ENCODE measurements at regions not wholly inside any gene's neighbourhood (a gene's known extent, or its start where the extent isn't known, plus 50 kb on each side); places are given as distances from the start of the nearest gene placed in this dataset.

- TF ChIP-seq BHLHE40 (IDR thresholded peaks at IDR 0.05; ENCODE audit: low read depth, low read length): no peak
- TF ChIP-seq, protein P1, sequence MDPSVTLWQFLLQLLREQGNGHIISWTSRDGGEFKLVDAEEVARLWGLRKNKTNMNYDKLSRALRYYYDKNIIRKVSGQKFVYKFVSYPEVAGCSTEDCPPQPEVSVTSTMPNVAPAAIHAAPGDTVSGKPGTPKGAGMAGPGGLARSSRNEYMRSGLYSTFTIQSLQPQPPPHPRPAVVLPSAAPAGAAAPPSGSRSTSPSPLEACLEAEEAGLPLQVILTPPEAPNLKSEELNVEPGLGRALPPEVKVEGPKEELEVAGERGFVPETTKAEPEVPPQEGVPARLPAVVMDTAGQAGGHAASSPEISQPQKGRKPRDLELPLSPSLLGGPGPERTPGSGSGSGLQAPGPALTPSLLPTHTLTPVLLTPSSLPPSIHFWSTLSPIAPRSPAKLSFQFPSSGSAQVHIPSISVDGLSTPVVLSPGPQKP (IDR thresholded peaks at IDR 0.05; ENCODE audit: borderline replicate concordance, low read depth, low read length): no peak
- TF ChIP-seq, protein P2, sequence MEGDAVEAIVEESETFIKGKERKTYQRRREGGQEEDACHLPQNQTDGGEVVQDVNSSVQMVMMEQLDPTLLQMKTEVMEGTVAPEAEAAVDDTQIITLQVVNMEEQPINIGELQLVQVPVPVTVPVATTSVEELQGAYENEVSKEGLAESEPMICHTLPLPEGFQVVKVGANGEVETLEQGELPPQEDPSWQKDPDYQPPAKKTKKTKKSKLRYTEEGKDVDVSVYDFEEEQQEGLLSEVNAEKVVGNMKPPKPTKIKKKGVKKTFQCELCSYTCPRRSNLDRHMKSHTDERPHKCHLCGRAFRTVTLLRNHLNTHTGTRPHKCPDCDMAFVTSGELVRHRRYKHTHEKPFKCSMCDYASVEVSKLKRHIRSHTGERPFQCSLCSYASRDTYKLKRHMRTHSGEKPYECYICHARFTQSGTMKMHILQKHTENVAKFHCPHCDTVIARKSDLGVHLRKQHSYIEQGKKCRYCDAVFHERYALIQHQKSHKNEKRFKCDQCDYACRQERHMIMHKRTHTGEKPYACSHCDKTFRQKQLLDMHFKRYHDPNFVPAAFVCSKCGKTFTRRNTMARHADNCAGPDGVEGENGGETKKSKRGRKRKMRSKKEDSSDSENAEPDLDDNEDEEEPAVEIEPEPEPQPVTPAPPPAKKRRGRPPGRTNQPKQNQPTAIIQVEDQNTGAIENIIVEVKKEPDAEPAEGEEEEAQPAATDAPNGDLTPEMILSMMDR (conservative IDR thresholded peaks at IDR 0.05; ENCODE audit: low read depth, low read length): no peak
- no peak for TF ChIP-seq RAD21 (IDR thresholded peaks at IDR 0.05; ENCODE audit: low read length)
- no peak for TF ChIP-seq MAFK (IDR thresholded peaks at IDR 0.05; ENCODE audit: low read depth, low read length)
- Histone ChIP-seq H3K9ac (ENCODE audit: low read depth, low read length) (no peak overlapping the region), H2AK5ac (ENCODE audit: low read depth, low read length) (no peak overlapping the region), H2BK5ac (ENCODE audit: low read depth, low read length, poor library complexity, severe bottlenecking) (no peak overlapping the region), H3K4me3 (ENCODE audit: insufficient read depth, low read depth, low read length) (no peak overlapping the region), H3K18ac (ENCODE audit: low read depth, low read length) (no peak overlapping the region), H3K79me1 (ENCODE audit: low read depth in 1 of 2, low read length in 2 of 2) (no peaks in the 10 kb centered on the region), H3K14ac (replicated peaks; ENCODE audit: low read depth, low read length) (no peak overlapping the region), H2BK120ac (ENCODE audit: low read depth, low read length) (no peak overlapping the region), H2AK9ac (replicated peaks; ENCODE audit: low read depth, low read length, poor library complexity) (no peak overlapping the region), H3K4ac (ENCODE audit: low read depth, low read length) (no peak overlapping the region), H2AFZ (replicated peaks; ENCODE audit: low read length, poor library complexity) (no peak overlapping the region), H3K36me3 (ENCODE audit: control insufficient read depth, insufficient read depth, low read length) (no peaks in the 10 kb centered on the region), H3K4me1 (ENCODE audit: control insufficient read depth, insufficient read depth, low read length) (no peaks in the 10 kb centered on the region), H2BK20ac (ENCODE audit: low read depth, low read length) (no peak overlapping the region), H4K91ac (ENCODE audit: insufficient read depth, low read depth, low read length) (no peak overlapping the region), H3K4me2 (ENCODE audit: low read depth, low read length) (no peak overlapping the region), H2BK15ac (ENCODE audit: low read depth, low read length) (no peak overlapping the region), H3K9me3 (ENCODE audit: control insufficient read depth, insufficient read depth, low read length) (peaks cover 10% of the 10 kb centered on the region), H4K8ac (ENCODE audit: low read depth in 2 of 2, low read length in 2 of 2) (no peak overlapping the region), H3K23ac (ENCODE audit: low read depth, low read length) (no peak overlapping the region), H3K56ac (ENCODE audit: extremely low read depth, insufficient read depth, low read length) (no peak overlapping the region), H4K20me1 (ENCODE audit: insufficient read depth, low read length) (no peaks in the 10 kb centered on the region), H4K5ac (ENCODE audit: low read depth, low read length) (no peak overlapping the region), H3K27ac (ENCODE audit: insufficient read depth, low read length) (no peak overlapping the region), H3K9me1 (ENCODE audit: insufficient read depth, low read length) (no peaks in the 10 kb centered on the region), H3K27me3 (ENCODE audit: control insufficient read depth, insufficient read depth, low read length) (no peaks in the 10 kb centered on the region)
- DNase-seq (no peak), ATAC-seq (ENCODE audit: low read depth) (no peak)
- dilution Hi-C loops (cut with HindIII; ENCODE audit: low sequenced_read_pairs, unreplicated experiment) (no loop called here), intact Hi-C loops (cut with micrococcal nuclease) (no loop called here), in situ Hi-C loops (cut with MboI; ENCODE audit: low sequenced_read_pairs) (no loop called here)
- no TSS peak for BruUV-seq (replicated peaks)
- POLR2A ChIA-PET (ENCODE audit: unreplicated experiment): interaction anchor here (1.1 kb wide), 1 partner anchor 17 kb away, joined by 3 read pairs; no protein-coding TSS in a partner anchor
- no CpG with 5 or more reads among the region's 1 CpG for WGBS, 2 experiments (ENCODE audit: extremely low coverage in 2 of 2, insufficient read length in 1 of 2)
- CTCF ChIA-PET: interaction anchor here (0.6 to 1.0 kb wide), 2 partner anchors 11 to 732 kb away, joined by 3 read pairs; no protein-coding TSS in a partner anchor
Measured at GRCh38 chr1:177890479-177890878, 79.4 kb downstream of the SEC16B start.
